Activated naive CD4-positive, alpha-beta T cell treated with anti-CD3 and anti-CD28 coated beads, Interleukin-2, amount 50 U/mL, for 16 hours (primary cell): ENCODE measurements at regions not wholly inside any gene's neighbourhood (a gene's known extent, or its start where the extent isn't known, plus 50 kb on each side); places are given as distances from the start of the nearest gene placed in this dataset.
"Not testable (repeated sequence)": the region's sequence is repeated elsewhere in the genome, so short reads cannot be mapped to it uniquely, and the experiment has no call there.

Experiments
- DNase-seq: peaks from one replicate; pipeline ENCODE4 v3.0.0-alpha.2; 2020

GRCh38 chr22:11360632-11361031 is 4167.4 kb upstream of the OR11H1 start:
- no peak for DNase-seq

GRCh38 chr22:11361496-11361895 is 4166.5 kb upstream of the OR11H1 start:
- not testable (repeated sequence) for DNase-seq

GRCh38 chr22:11369612-11370307 is 4158.2 kb upstream of the OR11H1 start:
- DNase-seq = not testable (repeated sequence)

GRCh38 chr22:11370311-11370710 is 4157.7 kb upstream of the OR11H1 start:
- not testable (repeated sequence) for DNase-seq
